ENCODE measurements at regions not wholly inside any gene's neighbourhood (a gene's known extent, or its start where the extent isn't known, plus 50 kb on each side); places are given as distances from the start of the nearest gene placed in this dataset.
"Not testable (repeated sequence)": the region's sequence is repeated elsewhere in the genome, so short reads cannot be mapped to it uniquely, and the experiment has no call there.

DNA sequence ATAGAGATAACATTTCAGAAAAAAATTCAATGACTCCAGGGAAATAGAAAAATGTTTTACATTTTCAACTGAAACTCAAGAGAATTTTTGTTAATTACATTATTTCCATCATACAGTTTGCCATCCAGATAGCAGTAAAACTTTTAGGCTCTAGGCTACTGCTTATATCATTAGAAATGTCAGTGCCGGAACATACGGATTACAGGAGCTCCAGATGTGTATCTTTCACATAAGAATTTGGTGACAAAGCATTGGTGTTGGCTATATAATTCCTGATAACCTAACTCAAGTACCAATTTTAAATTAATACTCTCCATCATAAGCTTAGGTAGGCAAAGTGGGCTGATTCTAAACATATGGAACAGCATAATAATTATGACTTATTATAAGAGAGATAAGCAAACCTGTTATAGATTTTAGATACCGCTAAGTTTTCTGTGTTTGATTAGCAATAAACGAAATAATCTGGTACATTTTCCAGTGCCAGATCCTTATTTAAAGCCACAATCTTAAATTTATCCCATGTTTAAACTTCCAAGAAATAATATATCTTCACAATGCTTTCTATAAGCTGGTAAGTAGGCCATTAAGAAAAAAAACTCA lies 637.9 kb downstream of the NXPH1 start:
- BruUV-seq (replicated peaks) = no TSS peak
- no peak for TF ChIP-seq EZH2 (IDR thresholded peaks at IDR 0.05; ENCODE audit: borderline replicate concordance, low read depth, low read length, poor library complexity, severe bottlenecking)
- TF ChIP-seq, protein P1, sequence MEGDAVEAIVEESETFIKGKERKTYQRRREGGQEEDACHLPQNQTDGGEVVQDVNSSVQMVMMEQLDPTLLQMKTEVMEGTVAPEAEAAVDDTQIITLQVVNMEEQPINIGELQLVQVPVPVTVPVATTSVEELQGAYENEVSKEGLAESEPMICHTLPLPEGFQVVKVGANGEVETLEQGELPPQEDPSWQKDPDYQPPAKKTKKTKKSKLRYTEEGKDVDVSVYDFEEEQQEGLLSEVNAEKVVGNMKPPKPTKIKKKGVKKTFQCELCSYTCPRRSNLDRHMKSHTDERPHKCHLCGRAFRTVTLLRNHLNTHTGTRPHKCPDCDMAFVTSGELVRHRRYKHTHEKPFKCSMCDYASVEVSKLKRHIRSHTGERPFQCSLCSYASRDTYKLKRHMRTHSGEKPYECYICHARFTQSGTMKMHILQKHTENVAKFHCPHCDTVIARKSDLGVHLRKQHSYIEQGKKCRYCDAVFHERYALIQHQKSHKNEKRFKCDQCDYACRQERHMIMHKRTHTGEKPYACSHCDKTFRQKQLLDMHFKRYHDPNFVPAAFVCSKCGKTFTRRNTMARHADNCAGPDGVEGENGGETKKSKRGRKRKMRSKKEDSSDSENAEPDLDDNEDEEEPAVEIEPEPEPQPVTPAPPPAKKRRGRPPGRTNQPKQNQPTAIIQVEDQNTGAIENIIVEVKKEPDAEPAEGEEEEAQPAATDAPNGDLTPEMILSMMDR (conservative IDR thresholded peaks at IDR 0.05; ENCODE audit: low read depth, low read length) = no peak
- no peak overlapping the region for H3K4me3 ChIP-seq (ENCODE audit: low read depth, low read length, poor library complexity, severe bottlenecking)
- H3K36me3 ChIP-seq (ENCODE audit: insufficient read depth, low read length, poor library complexity, severe bottlenecking) = no peaks in the 10 kb centered on the region
- H3K27ac ChIP-seq (ENCODE audit: low read depth, low read length, poor library complexity, severe bottlenecking) = no peak overlapping the region
- H3K4me1 ChIP-seq (ENCODE audit: insufficient read depth, low read length, poor library complexity, severe bottlenecking) = no peaks in the 10 kb centered on the region
- no peak for DNase-seq (ENCODE audit: low spot score)
- ChIA-PET POLR2A (ENCODE audit: low non-redundant PET) (no interaction called here), CTCF (no interaction called here)
- H3K27me3 ChIP-seq (replicated peaks; ENCODE audit: insufficient read depth, low read depth, low read length, poor library complexity) = no peaks in the 10 kb centered on the region
- H3K9me3 ChIP-seq (ENCODE audit: low read depth, low read length, poor library complexity, severe bottlenecking) = no peaks in the 10 kb centered on the region
- intact Hi-C loops (cut with micrococcal nuclease; ENCODE audit: unreplicated experiment) = no loop called here

DNA sequence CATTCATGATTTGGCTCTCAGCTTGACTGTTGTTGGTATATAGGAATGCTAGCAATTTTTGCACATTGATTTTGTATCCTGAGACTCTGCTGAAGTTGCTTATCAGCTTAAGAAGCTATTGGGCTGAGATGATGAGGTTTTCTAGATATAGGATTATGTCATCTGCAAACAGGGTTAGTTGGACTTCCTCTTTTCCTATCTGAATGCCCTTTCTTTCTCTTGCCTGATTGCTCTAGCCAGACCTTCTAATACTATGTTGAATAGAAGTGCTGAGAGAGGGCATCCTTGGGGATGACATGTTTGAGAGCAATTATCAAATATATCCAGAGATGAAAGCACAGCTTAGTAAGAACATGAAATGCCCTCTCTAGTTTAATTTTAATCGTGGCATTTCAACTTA lies 642.4 kb downstream of the NXPH1 start:
- H3K4me3 ChIP-seq (ENCODE audit: low read depth, low read length, poor library complexity, severe bottlenecking); H3K27me3 ChIP-seq (replicated peaks; ENCODE audit: insufficient read depth, low read depth, low read length, poor library complexity); intact Hi-C loops (cut with micrococcal nuclease; ENCODE audit: unreplicated experiment); H3K4me1 ChIP-seq (ENCODE audit: insufficient read depth, low read length, poor library complexity, severe bottlenecking); H3K9me3 ChIP-seq (ENCODE audit: low read depth, low read length, poor library complexity, severe bottlenecking); BruUV-seq (replicated peaks); CTCF ChIA-PET; POLR2A ChIA-PET (ENCODE audit: low non-redundant PET); DNase-seq (ENCODE audit: low spot score); H3K36me3 ChIP-seq (ENCODE audit: insufficient read depth, low read length, poor library complexity, severe bottlenecking); H3K27ac ChIP-seq (ENCODE audit: low read depth, low read length, poor library complexity, severe bottlenecking): not testable (repeated sequence)

DNA sequence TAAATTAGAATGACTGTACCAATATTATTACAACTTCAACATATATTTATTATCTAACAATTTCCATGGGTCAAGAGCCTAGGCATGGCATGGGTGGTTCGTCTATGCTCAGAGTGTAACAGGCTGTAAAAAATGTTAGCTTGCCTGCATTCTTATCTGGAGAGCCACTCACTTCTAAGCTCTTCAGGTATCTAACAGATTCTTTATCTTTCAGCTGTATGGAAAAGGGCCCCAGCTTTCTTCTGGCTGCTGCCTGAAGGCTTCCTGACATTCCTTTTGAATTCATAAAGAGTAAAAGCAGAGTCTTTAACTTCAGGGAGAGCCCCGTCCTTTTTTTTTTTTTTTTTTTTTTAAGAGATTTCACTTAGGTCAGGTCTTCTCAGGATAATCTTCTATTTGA lies 648.8 kb downstream of the NXPH1 start:
- intact Hi-C loops (cut with micrococcal nuclease; ENCODE audit: unreplicated experiment) = no loop called here
- CTCF ChIA-PET = no interaction called here

DNA sequence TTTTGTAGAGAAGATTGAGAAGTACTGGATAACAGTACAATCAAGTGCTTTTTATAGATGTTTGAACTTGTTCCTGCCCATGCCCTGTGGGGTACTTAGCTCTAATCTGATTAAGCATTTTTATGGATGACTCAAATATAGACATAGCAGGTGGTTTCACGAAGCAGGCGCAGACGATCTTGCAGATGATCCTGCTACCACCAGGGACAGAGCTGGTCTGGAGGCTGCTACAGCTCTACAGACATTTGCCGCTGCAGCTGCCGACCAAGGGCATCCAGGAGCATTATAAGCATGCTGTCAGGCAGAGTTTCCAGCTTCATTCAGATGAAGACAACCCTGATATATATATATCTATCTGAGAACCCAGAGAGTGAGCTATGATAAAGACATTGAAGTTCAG lies 650.4 kb downstream of the NXPH1 start:
- no peaks in the 10 kb centered on the region for H3K9me3 ChIP-seq (ENCODE audit: low read depth, low read length, poor library complexity, severe bottlenecking)
- no peaks in the 10 kb centered on the region for H3K4me1 ChIP-seq (ENCODE audit: insufficient read depth, low read length, poor library complexity, severe bottlenecking)
- DNase-seq (ENCODE audit: low spot score) = no peak
- intact Hi-C loops (cut with micrococcal nuclease; ENCODE audit: unreplicated experiment) = no loop called here
- TF ChIP-seq EZH2 (IDR thresholded peaks at IDR 0.05; ENCODE audit: borderline replicate concordance, low read depth, low read length, poor library complexity, severe bottlenecking) = no peak
- TF ChIP-seq, protein P1 (conservative IDR thresholded peaks at IDR 0.05; ENCODE audit: low read depth, low read length) = no peak
- H3K27me3 ChIP-seq (replicated peaks; ENCODE audit: insufficient read depth, low read depth, low read length, poor library complexity) = no peaks in the 10 kb centered on the region
- H3K36me3 ChIP-seq (ENCODE audit: insufficient read depth, low read length, poor library complexity, severe bottlenecking) = no peaks in the 10 kb centered on the region
- H3K27ac ChIP-seq (ENCODE audit: low read depth, low read length, poor library complexity, severe bottlenecking) = no peak overlapping the region
- ChIA-PET CTCF (no interaction called here), POLR2A (ENCODE audit: low non-redundant PET) (no interaction called here)
- no TSS peak for BruUV-seq (replicated peaks)
- H3K4me3 ChIP-seq (ENCODE audit: low read depth, low read length, poor library complexity, severe bottlenecking) = no peak overlapping the region

More for the DNA sequence above, 648.8 kb downstream of the NXPH1 start:
- DNase-seq (ENCODE audit: low spot score) = no peak
- TF ChIP-seq, protein P1 (conservative IDR thresholded peaks at IDR 0.05; ENCODE audit: low read depth, low read length) = no peak
- no peak for TF ChIP-seq EZH2 (IDR thresholded peaks at IDR 0.05; ENCODE audit: borderline replicate concordance, low read depth, low read length, poor library complexity, severe bottlenecking)
- POLR2A ChIA-PET (ENCODE audit: low non-redundant PET) = no interaction called here
- no peaks in the 10 kb centered on the region for H3K4me1 ChIP-seq (ENCODE audit: insufficient read depth, low read length, poor library complexity, severe bottlenecking)
- H3K27ac ChIP-seq (ENCODE audit: low read depth, low read length, poor library complexity, severe bottlenecking) = no peak overlapping the region
- peaks cover 4% of the 10 kb centered on the region for H3K27me3 ChIP-seq (replicated peaks; ENCODE audit: insufficient read depth, low read depth, low read length, poor library complexity)
- H3K36me3 ChIP-seq (ENCODE audit: insufficient read depth, low read length, poor library complexity, severe bottlenecking) = no peaks in the 10 kb centered on the region
- no peak overlapping the region for H3K4me3 ChIP-seq (ENCODE audit: low read depth, low read length, poor library complexity, severe bottlenecking)
- no TSS peak for BruUV-seq (replicated peaks)
- no peaks in the 10 kb centered on the region for H3K9me3 ChIP-seq (ENCODE audit: low read depth, low read length, poor library complexity, severe bottlenecking)
